GM18498 (cell line): ENCODE measurements at regions not wholly inside any gene's neighbourhood (a gene's known extent, or its start where the extent isn't known, plus 50 kb on each side); places are given as distances from the start of the nearest gene placed in this dataset.

Experiments used
- ATAC-seq: cut with Tn5 transposase; IDR thresholded peaks from one replicate; pipeline ENCODE4 v1.9.1; 2021; ENCODE audit warnings: mild to moderate bottlenecking, moderate library complexity; ENCODE audit not compliant: unreplicated experiment

- ATAC-seq: no peak
These were observed 665.9 kb upstream of the SALL1 start for GRCh38 chr16:51816929-51817328.

DNA sequence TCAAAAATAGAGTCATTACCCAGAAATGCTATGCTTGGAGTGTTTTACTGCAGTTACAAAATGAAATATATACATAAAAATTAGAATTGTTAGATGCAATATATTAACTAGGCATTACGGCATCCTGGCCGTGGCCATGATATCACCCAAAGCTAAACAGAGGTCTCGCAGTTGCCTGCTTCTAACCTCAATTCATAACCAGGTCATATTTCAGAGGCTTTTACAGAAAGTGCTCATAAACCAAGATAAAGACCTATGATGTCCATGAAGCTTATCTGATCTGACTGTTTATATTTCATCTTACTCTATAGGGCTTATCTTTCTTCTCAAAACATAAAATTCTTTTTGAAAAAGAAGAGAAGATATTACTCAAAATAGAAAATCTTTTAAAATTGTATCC lies 664.5 kb upstream of the SALL1 start:
- no peak for ATAC-seq

GRCh38 chr16:51814617-51815016 lies 663.5 kb upstream of the SALL1 start:
- ATAC-seq: no peak

- ATAC-seq: no peak
These were observed 662.5 kb upstream of the SALL1 start for GRCh38 chr16:51813609-51814008.

DNA sequence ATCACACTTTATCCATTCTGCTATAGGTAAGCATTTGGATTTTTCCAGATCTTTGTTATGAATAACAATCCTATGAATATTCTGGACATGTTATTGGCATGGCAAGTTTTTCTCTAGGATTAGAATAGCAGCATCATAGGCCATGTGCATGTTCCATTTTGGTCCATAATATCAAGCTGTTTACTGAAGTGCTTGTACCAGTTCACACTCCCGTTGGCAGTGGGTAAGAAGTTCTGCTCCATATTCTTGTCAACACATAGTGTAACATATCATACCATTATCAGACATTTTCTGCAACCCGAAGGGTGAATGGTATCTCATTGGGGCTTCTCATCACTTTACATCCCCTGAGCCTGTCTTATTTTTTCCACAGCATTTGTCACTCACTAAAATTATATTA lies 661.9 kb upstream of the SALL1 start:
- ATAC-seq: no peak

DNA sequence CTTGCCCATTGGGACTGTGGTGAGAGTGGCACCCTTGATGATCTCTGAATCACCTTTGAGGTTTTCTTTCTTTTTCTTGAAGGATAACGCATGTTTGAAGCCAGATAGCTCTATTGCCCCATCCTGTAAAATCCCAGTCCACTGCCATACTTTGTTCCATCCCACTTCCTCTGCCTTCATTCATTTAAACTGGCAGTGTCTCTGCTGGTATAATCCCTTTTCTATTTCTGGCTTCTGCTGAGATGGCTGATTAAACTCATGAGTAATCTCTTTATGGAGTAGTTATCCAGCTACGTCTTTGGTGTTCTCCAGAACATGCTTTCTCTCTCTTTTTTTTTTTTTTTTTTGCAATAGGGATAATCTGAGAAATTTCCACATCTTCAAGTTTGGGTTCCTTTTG lies 656.5 kb upstream of the SALL1 start:
- ATAC-seq: no peak

- no peak for ATAC-seq
These were observed 650.6 kb upstream of the SALL1 start for GRCh38 chr16:51801635-51802034.

DNA sequence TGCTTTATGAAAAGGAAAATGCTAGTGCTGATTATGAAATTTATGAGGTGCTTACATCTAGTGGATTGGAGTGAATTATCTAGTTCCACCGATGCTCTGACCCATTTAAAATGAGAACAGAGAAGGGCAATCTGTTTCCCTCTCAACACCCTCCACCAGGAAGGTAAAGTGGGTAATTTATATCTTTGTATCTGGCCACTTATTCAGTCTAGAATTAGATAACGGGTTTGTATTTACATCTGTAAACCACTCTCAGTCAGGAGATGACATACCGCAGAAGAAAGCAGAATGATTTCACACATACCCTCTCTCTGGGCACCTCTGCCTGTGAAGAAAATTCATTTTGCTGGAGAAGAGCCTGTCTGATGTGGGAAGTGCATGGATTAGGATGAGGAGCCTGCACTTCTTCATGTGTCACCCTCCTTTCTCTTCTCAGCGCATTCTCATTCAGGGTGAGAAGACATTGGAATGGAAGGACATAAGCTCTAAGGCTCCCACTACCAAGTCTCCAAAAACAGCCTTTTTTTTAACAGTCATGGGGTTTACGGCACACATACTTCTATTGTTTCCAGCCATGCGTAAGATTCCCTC lies 646.7 kb upstream of the SALL1 start:
- no peak for ATAC-seq

DNA sequence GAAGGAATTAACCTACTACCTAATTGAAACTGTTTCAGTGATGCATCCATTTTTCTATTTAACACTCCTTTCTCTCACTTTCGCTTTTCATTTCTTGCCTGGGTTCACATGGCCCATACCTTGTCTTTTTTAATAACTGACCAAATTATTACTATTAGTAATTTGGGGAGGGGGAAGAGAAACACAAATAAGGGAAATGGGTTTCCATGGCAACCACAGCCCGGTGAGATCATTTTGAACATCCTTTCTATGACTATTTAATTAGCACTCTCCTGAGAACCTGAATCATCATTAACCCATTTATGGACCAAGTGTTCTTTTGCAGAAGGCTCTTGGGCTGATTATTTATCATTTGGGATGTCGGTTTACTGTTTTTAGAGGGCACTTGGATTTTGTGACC lies 628.2 kb upstream of the SALL1 start:
- no peak for ATAC-seq

- no peak for ATAC-seq
These were observed 622.2 kb upstream of the SALL1 start for GRCh38 chr16:51773071-51773890.

DNA sequence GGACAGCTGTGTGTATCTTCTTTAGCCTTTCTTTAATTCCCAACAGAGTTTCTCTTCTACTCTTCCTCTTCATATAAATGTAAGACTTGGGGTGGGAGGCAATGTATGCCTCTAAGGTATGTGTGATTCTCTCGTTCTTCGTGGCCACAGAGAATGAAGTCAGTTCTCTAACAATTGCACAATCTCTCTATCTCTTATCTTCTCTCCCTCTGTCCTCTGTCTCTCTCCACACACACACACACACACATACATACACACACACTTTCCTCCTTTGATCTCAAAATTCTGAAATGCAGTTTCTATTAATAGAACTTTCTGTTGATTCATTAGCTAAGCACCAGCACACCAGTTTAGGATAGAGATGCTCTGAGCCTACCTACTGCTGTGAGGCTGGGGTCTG lies 615.7 kb upstream of the SALL1 start:
- ATAC-seq: no peak

- ATAC-seq: no peak
These were observed 612.1 kb upstream of the SALL1 start for GRCh38 chr16:51763072-51763661.

GRCh38 chr16:51762081-51762996 lies 611.3 kb upstream of the SALL1 start:
- peak; percentile 88 for ATAC-seq

GRCh38 chr16:51761001-51761400 lies 609.9 kb upstream of the SALL1 start:
- no peak for ATAC-seq

DNA sequence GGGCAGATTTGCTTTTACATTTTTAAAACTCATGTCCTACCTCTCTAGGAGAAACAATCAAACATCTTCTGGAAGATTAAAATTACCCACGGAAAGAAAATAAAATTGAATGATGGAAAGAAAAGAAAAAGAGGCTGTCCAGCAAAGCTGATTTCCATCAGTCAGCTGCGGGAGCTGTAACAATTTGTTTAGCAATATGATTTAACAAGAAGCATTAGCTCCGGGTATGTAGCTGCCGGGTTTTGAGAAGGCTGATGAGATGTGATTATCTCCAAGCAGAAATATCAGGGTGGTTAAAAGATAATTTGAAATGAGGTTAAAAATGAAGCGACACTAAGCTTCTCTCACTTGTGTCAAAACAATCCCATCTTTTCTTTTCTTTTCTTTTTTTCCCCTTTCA lies 608.9 kb upstream of the SALL1 start:
- ATAC-seq: no peak

- no peak for ATAC-seq
These were observed 608.3 kb upstream of the SALL1 start for GRCh38 chr16:51759329-51759728.

GRCh38 chr16:51757921-51758479 lies 606.9 kb upstream of the SALL1 start:
- no peak for ATAC-seq

DNA sequence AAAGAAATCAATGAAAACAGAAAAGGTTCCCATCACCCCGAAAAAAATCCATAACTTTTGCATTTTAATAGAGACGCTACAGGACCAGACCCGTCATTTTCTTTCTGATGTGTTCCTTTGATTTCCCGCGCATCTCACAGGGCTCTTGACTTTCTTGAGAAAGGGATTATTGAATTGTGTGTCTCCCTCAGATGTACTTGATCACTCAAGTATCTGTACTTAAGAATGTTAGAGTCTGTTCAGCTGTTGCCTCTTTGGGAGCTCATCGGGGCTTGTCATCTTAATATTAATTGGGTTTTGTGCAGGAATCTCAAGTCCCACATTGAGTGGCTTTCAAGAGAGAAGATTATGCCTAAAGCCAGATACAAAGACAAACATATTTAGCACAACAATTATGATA lies 606.4 kb upstream of the SALL1 start:
- ATAC-seq: no peak

DNA sequence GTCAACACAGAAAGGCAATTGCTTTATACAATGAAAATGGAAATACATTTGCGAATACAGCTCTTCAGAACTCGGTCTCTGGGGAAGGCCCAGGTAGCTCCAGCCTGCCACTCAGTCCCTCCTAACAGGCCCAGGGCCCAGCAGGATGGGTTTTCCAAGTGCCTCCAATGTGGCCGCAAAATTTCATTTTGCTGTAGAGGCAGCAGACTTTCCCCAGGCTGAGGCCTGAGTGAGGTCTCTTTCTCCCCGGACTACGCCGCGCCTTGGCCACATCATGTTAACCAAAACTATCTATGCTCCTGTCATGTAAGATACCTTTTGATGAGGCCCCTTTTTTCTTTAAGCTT lies 606.0 kb upstream of the SALL1 start:
- no peak for ATAC-seq

DNA sequence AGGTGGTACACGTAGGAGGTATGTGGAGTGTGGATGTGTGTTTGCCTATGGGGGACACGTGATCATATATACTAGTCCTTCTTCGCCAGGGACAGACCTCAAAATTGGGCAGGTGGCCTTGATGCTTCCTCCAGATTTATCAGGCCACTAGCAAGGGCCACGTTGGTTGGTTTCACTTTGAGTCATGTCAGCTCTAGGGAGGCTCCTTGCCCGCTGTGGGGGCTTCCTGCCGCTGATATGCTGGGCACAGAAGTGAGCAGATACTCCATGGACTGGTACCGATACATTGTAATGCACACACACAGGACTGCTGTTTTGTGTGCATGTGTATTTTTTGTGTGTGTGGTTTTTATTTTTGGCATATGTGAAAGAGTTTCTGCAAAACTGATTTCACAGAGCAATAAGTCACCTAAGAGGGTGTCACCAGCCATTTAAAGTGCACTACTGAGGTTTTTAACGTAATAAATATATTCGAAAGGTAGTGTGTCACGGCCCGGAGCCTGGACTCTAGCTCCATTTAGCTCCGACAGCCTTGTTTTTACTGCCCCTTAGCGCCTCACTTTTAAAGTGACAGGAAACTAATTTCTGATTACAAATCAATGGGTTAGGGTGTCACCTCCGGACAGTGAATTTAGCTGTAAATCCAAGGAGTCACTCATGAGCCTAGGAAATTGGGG lies 605.5 kb upstream of the SALL1 start:
- no peak for ATAC-seq
